ENCODE measurements at regions not wholly inside any gene's neighbourhood (a gene's known extent, or its start where the extent isn't known, plus 50 kb on each side); places are given as distances from the start of the nearest gene placed in this dataset.

GRCh38 chr18:51417643-51418483, 220.4 kb upstream of the MEX3C start:
- DNase-seq (ENCODE audit: low spot score) (no peak), FAIRE-seq (no peak), ATAC-seq (no peak)
- Histone ChIP-seq H3K9ac (ENCODE audit: insufficient read depth, low read depth, low read length) (no peak overlapping the region), H2AFZ (ENCODE audit: low read length) (no peak overlapping the region), H4K20me1 (ENCODE audit: insufficient read depth, low read length) (no peaks in the 10 kb centered on the region), H3K27ac (ENCODE audit: extremely low read length, insufficient read depth, low read length) (no peak overlapping the region), H3K4me1 (ENCODE audit: insufficient read depth, low read length) (no peaks in the 10 kb centered on the region), H3K4me2 (ENCODE audit: low read depth, low read length) (no peak overlapping the region), H3K36me3 (replicated peaks in 1 of 2; ENCODE audit: control insufficient read depth in 1 of 2, insufficient read depth in 2 of 2, low read length in 2 of 2) (no peaks in the 10 kb centered on the region), H3K4me3 (replicated peaks in 1 of 3; ENCODE audit: insufficient read depth in 1 of 3, low read depth in 2 of 3, low read length in 3 of 3) (no peak overlapping the region), H3K79me2 (ENCODE audit: insufficient read depth, low read length) (no peaks in the 10 kb centered on the region), H3K9me3 (ENCODE audit: low read length) (no peaks in the 10 kb centered on the region), H3K27me3 (ENCODE audit: control insufficient read depth in 1 of 2, insufficient read depth in 2 of 2, low read length in 2 of 2) (no peaks in the 10 kb centered on the region)
- in situ Hi-C loops (cut with HindIII; ENCODE audit: extremely low pct_ligation_motif_present, low pct_unique_long_range_greater_than_20kb) (no loop called here), intact Hi-C loops (cut with micrococcal nuclease; ENCODE audit: unreplicated experiment) (no loop called here)
- 37% methylated on average over 8 of the region's 8 CpGs for WGBS (ENCODE audit: low lambda C conversion rate)
- no peak for TF ChIP-seq ZNF512 (CRISPR knock-in tag; IDR thresholded peaks at IDR 0.05)
- no peak for TF ChIP-seq HOXA5 (CRISPR knock-in tag; IDR thresholded peaks at IDR 0.05)
- TF ChIP-seq STAT6 (CRISPR knock-in tag; IDR thresholded peaks at IDR 0.05; ENCODE audit: borderline replicate concordance), result no peak
- TF ChIP-seq MIXL1 (CRISPR knock-in tag; IDR thresholded peaks at IDR 0.05), result no peak
- no peak for TF ChIP-seq SOX13 (IDR thresholded peaks at IDR 0.05)
- no peak for TF ChIP-seq SOX13 (CRISPR knock-in tag; conservative IDR thresholded peaks at IDR 0.05 in 1 of 2, IDR thresholded peaks at IDR 0.05 in 1 of 2)
- TF ChIP-seq MYPOP (CRISPR knock-in tag; IDR thresholded peaks at IDR 0.05), result no peak
- no peak for TF ChIP-seq KDM4B (CRISPR knock-in tag; IDR thresholded peaks at IDR 0.05)
- no peak for TF ChIP-seq NR2C2 (CRISPR knock-in tag; IDR thresholded peaks at IDR 0.05; ENCODE audit: borderline replicate concordance)
- no peak for TF ChIP-seq ZMYM4 (CRISPR knock-in tag; IDR thresholded peaks at IDR 0.05)
- TF ChIP-seq ZFP36L2 (CRISPR knock-in tag; IDR thresholded peaks at IDR 0.05), result no peak
- POLR2A ChIA-PET, result no interaction called here
- CTCF ChIA-PET (ENCODE audit: low intra/inter-chr PET ratio, low total read pairs), result no interaction called here
- no TSS peak for BruUV-seq (replicated peaks)

Measured in HepG2 (cell line).